ENCODE measurements at regions not wholly inside any gene's neighbourhood (a gene's known extent, or its start where the extent isn't known, plus 50 kb on each side); places are given as distances from the start of the nearest gene placed in this dataset.

DNA sequence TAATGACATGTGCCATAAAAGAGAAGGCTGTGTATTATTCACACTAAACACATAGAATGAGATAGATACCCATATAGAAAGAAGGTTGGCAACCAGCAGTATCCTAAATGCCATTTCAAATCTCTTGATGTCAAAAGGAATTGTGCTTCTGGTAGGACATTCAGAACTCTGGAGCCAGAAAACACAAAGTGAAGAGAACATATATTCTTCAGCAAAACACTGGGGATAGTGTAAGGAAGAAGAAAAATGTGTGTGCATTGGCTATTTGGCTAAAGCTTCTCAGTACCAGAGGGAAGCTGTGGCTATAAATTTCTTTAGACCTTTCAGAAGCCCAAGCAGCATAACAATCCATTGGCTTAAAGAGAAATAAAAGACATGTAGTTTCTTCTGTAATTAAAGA lies 551.6 kb upstream of the C9orf72 start:
- Histone ChIP-seq H3K9ac (ENCODE audit: insufficient read depth, low read depth, low read length) (no peak overlapping the region), H2AFZ (ENCODE audit: low read length) (no peak overlapping the region), H4K20me1 (ENCODE audit: insufficient read depth, low read length) (no peaks in the 10 kb centered on the region), H3K27me3 (ENCODE audit: control insufficient read depth in 1 of 2, insufficient read depth in 2 of 2, low read length in 2 of 2) (no peaks in the 10 kb centered on the region), H3K4me2 (ENCODE audit: low read depth, low read length) (no peak overlapping the region), H3K9me3 (ENCODE audit: low read length) (no peaks in the 10 kb centered on the region), H3K4me1 (ENCODE audit: insufficient read depth, low read length) (no peaks in the 10 kb centered on the region), H3K79me2 (ENCODE audit: insufficient read depth, low read length) (no peaks in the 10 kb centered on the region), H3K36me3 (replicated peaks in 1 of 2; ENCODE audit: control insufficient read depth in 1 of 2, insufficient read depth in 2 of 2, low read length in 2 of 2) (no peaks in the 10 kb centered on the region), H3K4me3 (replicated peaks in 1 of 3; ENCODE audit: insufficient read depth in 1 of 3, low read depth in 2 of 3, low read length in 3 of 3) (no peak overlapping the region), H3K27ac (ENCODE audit: extremely low read length, insufficient read depth, low read length) (no peak overlapping the region)
- FAIRE-seq: no peak
- in situ Hi-C loops (cut with HindIII; ENCODE audit: extremely low pct_ligation_motif_present, low pct_unique_long_range_greater_than_20kb) (loop anchor here (25.0 kb wide), 1 partner anchor 88 kb away; no protein-coding TSS in a partner anchor), intact Hi-C loops (cut with micrococcal nuclease; ENCODE audit: unreplicated experiment) (no loop called here)
- no peak for DNase-seq (ENCODE audit: low spot score)
- CTCF ChIA-PET (ENCODE audit: low intra/inter-chr PET ratio, low total read pairs): no interaction called here
- POLR2A ChIA-PET: no interaction called here
- ATAC-seq: no peak
- TF ChIP-seq ZNF749 (CRISPR knock-in tag; IDR thresholded peaks at IDR 0.05; ENCODE audit: borderline replicate concordance): no peak
- BruUV-seq (replicated peaks): no TSS peak

DNA sequence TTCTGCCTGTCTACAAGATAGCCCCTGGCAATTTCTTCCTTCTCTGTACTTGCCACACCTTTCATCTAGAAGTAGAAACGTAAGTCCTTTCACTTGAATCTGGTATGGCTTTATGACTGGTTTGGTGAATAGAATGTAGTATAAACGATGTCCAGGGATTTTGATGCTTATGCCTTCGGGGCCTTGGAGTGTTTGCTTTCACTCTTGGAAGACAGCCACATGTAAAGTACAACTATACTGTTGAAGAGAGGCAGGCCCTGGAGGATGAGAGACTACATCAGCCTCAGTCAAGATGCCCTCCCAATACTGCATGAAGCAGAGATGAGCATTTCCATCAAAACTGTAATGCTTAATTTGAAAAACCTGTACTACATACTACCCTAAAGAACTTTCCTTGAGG lies 553.8 kb upstream of the C9orf72 start:
- ChIA-PET CTCF (ENCODE audit: low intra/inter-chr PET ratio, low total read pairs) (no interaction called here), POLR2A (no interaction called here)
- intact Hi-C loops (cut with micrococcal nuclease; ENCODE audit: unreplicated experiment): no loop called here
- WGBS (ENCODE audit: low lambda C conversion rate): 0% methylated on average over 3 of the region's 3 CpGs
- FAIRE-seq (no peak), DNase-seq (ENCODE audit: low spot score) (no peak), ATAC-seq (no peak)
- H3K36me3 ChIP-seq (replicated peaks in 1 of 2; ENCODE audit: control insufficient read depth in 1 of 2, insufficient read depth in 2 of 2, low read length in 2 of 2): no peaks in the 10 kb centered on the region
- no peak overlapping the region for H3K4me3 ChIP-seq (replicated peaks in 1 of 3; ENCODE audit: insufficient read depth in 1 of 3, low read depth in 2 of 3, low read length in 3 of 3)
- H3K4me2 ChIP-seq (ENCODE audit: low read depth, low read length): no peak overlapping the region
- no peaks in the 10 kb centered on the region for H4K20me1 ChIP-seq (ENCODE audit: insufficient read depth, low read length)
- H2AFZ ChIP-seq (ENCODE audit: low read length): no peak overlapping the region
- no peaks in the 10 kb centered on the region for H3K9me3 ChIP-seq (ENCODE audit: low read length)
- H3K27ac ChIP-seq (ENCODE audit: extremely low read length, insufficient read depth, low read length): no peak overlapping the region
- H3K9ac ChIP-seq (ENCODE audit: insufficient read depth, low read depth, low read length): no peak overlapping the region
- no TSS peak for BruUV-seq (replicated peaks)
- no peaks in the 10 kb centered on the region for H3K4me1 ChIP-seq (ENCODE audit: insufficient read depth, low read length)
- in situ Hi-C loops (cut with HindIII; ENCODE audit: extremely low pct_ligation_motif_present, low pct_unique_long_range_greater_than_20kb): loop anchor here (25.0 kb wide), 1 partner anchor 90 kb away; no protein-coding TSS in a partner anchor
- H3K27me3 ChIP-seq (ENCODE audit: control insufficient read depth in 1 of 2, insufficient read depth in 2 of 2, low read length in 2 of 2): no peaks in the 10 kb centered on the region
- no peaks in the 10 kb centered on the region for H3K79me2 ChIP-seq (ENCODE audit: insufficient read depth, low read length)
- TF ChIP-seq, protein P1, sequence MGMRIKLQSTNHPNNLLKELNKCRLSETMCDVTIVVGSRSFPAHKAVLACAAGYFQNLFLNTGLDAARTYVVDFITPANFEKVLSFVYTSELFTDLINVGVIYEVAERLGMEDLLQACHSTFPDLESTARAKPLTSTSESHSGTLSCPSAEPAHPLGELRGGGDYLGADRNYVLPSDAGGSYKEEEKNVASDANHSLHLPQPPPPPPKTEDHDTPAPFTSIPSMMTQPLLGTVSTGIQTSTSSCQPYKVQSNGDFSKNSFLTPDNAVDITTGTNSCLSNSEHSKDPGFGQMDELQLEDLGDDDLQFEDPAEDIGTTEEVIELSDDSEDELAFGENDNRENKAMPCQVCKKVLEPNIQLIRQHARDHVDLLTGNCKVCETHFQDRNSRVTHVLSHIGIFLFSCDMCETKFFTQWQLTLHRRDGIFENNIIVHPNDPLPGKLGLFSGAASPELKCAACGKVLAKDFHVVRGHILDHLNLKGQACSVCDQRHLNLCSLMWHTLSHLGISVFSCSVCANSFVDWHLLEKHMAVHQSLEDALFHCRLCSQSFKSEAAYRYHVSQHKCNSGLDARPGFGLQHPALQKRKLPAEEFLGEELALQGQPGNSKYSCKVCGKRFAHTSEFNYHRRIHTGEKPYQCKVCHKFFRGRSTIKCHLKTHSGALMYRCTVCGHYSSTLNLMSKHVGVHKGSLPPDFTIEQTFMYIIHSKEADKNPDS (CRISPR knock-in tag; IDR thresholded peaks at IDR 0.05): no peak
- TF ChIP-seq MLLT10 (CRISPR knock-in tag; IDR thresholded peaks at IDR 0.05) (no peak), ZNF720 (CRISPR knock-in tag; IDR thresholded peaks at IDR 0.05) (no peak), ZNF780A (CRISPR knock-in tag; IDR thresholded peaks at IDR 0.05) (no peak), ZNF570 (CRISPR knock-in tag; IDR thresholded peaks at IDR 0.05; ENCODE audit: borderline replicate concordance) (no peak), SIX1 (CRISPR knock-in tag; IDR thresholded peaks at IDR 0.05; ENCODE audit: borderline replicate concordance) (no peak), ZNF484 (CRISPR knock-in tag; IDR thresholded peaks at IDR 0.05; ENCODE audit: borderline replicate concordance, low read depth) (no peak), GTF3A (CRISPR knock-in tag; conservative IDR thresholded peaks at IDR 0.05) (no peak), ZNF615 (CRISPR knock-in tag; IDR thresholded peaks at IDR 0.05; ENCODE audit: borderline replicate concordance) (no peak)
- TF ChIP-seq, protein P2, sequence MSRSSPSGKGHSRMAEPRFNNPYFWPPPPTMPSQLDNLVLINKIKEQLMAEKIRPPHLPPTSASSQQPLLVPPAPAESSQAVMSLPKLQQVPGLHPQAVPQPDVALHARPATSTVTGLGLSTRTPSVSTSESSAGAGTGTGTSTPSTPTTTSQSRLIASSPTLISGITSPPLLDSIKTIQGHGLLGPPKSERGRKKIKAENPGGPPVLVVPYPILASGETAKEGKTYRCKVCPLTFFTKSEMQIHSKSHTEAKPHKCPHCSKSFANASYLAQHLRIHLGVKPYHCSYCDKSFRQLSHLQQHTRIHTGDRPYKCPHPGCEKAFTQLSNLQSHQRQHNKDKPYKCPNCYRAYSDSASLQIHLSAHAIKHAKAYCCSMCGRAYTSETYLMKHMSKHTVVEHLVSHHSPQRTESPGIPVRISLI (CRISPR knock-in tag; IDR thresholded peaks at IDR 0.05; ENCODE audit: borderline replicate concordance): no peak
- TF ChIP-seq, protein P3, sequence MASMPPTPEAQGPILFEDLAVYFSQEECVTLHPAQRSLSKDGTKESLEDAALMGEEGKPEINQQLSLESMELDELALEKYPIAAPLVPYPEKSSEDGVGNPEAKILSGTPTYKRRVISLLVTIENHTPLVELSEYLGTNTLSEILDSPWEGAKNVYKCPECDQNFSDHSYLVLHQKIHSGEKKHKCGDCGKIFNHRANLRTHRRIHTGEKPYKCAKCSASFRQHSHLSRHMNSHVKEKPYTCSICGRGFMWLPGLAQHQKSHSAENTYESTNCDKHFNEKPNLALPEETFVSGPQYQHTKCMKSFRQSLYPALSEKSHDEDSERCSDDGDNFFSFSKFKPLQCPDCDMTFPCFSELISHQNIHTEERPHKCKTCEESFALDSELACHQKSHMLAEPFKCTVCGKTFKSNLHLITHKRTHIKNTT (CRISPR knock-in tag; IDR thresholded peaks at IDR 0.05): no peak
- TF ChIP-seq, protein P4, sequence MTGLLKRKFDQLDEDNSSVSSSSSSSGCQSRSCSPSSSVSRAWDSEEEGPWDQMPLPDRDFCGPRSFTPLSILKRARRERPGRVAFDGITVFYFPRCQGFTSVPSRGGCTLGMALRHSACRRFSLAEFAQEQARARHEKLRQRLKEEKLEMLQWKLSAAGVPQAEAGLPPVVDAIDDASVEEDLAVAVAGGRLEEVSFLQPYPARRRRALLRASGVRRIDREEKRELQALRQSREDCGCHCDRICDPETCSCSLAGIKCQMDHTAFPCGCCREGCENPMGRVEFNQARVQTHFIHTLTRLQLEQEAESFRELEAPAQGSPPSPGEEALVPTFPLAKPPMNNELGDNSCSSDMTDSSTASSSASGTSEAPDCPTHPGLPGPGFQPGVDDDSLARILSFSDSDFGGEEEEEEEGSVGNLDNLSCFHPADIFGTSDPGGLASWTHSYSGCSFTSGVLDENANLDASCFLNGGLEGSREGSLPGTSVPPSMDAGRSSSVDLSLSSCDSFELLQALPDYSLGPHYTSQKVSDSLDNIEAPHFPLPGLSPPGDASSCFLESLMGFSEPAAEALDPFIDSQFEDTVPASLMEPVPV (CRISPR knock-in tag; IDR thresholded peaks at IDR 0.05): no peak
